Erythroblast (primary cell): ENCODE measurements at regions not wholly inside any gene's neighbourhood (a gene's known extent, or its start where the extent isn't known, plus 50 kb on each side); places are given as distances from the start of the nearest gene placed in this dataset.

Experiments
- GATA1 ChIP-seq: IDR thresholded peaks from 2 replicates; pipeline ENCODE4 v1.6.1; 2011; ENCODE audit warnings: low read depth, mild to moderate bottlenecking, control low read depth, low read length, moderate library complexity
- POLR2A ChIP-seq: IDR thresholded peaks from 2 replicates; pipeline ENCODE4 v1.6.1; 2011; ENCODE audit warnings: mild to moderate bottlenecking, low read length

GRCh38 chr5:44914221-44914620, 105.5 kb downstream of the MRPS30 start:
- TF ChIP-seq POLR2A = no peak
- no peak for TF ChIP-seq GATA1
